GM19397 (cell line): ENCODE measurements at regions not wholly inside any gene's neighbourhood (a gene's known extent, or its start where the extent isn't known, plus 50 kb on each side); places are given as distances from the start of the nearest gene placed in this dataset.
"Not testable (repeated sequence)": the region's sequence is repeated elsewhere in the genome, so short reads cannot be mapped to it uniquely, and the experiment has no call there.

Source experiments
- ATAC-seq: cut with Tn5 transposase; IDR thresholded peaks from one replicate; pipeline ENCODE4 v1.9.1; 2021; ENCODE audit warnings: mild to moderate bottlenecking, moderate library complexity; ENCODE audit not compliant: unreplicated experiment

- no peak for ATAC-seq
Measured at GRCh38 chr10:91080776-91081175, 139.7 kb upstream of the PCGF5 start.

- ATAC-seq, result no peak
Measured at GRCh38 chr10:91082447-91082846, 138.0 kb upstream of the PCGF5 start.

GRCh38 chr10:91088300-91089140, 131.9 kb upstream of the PCGF5 start:
- ATAC-seq, result no peak

- no peak for ATAC-seq
Measured at GRCh38 chr10:91090761-91091529, 129.5 kb upstream of the PCGF5 start.

GRCh38 chr10:91091780-91092179, 128.7 kb upstream of the PCGF5 start:
- no peak for ATAC-seq

GRCh38 chr10:91096274-91096673, 124.2 kb upstream of the PCGF5 start:
- ATAC-seq, result no peak

- no peak for ATAC-seq
Measured at GRCh38 chr10:91097313-91097712, 123.2 kb upstream of the PCGF5 start.

- ATAC-seq, result not testable (repeated sequence)
Measured at GRCh38 chr10:91098021-91098420, 122.4 kb upstream of the PCGF5 start.

GRCh38 chr10:91103384-91104192, 116.9 kb upstream of the PCGF5 start:
- ATAC-seq, result peak; percentile 84

- ATAC-seq, result peak; percentile 28
Measured at GRCh38 chr10:91104193-91105041, 116.0 kb upstream of the PCGF5 start.

- ATAC-seq, result no peak
Measured at GRCh38 chr10:91105269-91105668, 115.2 kb upstream of the PCGF5 start.

GRCh38 chr10:91108820-91109219, 111.6 kb upstream of the PCGF5 start:
- no peak for ATAC-seq

GRCh38 chr10:91111060-91111459, 109.4 kb upstream of the PCGF5 start:
- no peak for ATAC-seq

- no peak for ATAC-seq
Measured at GRCh38 chr10:91115618-91116390, 104.7 kb upstream of the PCGF5 start.

GRCh38 chr10:91117505-91117904, 103.0 kb upstream of the PCGF5 start:
- no peak for ATAC-seq

- no peak for ATAC-seq
Measured at GRCh38 chr10:91120348-91120747, 100.1 kb upstream of the PCGF5 start.

- ATAC-seq, result no peak
Measured at GRCh38 chr10:91123261-91123660, 97.2 kb upstream of the PCGF5 start.

GRCh38 chr10:91124016-91124415, 96.4 kb upstream of the PCGF5 start:
- ATAC-seq, result no peak

GRCh38 chr10:91126471-91126870, 94.0 kb upstream of the PCGF5 start:
- no peak for ATAC-seq
